Activated T-cell treated with anti-CD3 and anti-CD28 coated beads, Interleukin-2, amount 50 U/mL, for 48 hours (primary cell): ENCODE measurements at regions not wholly inside any gene's neighbourhood (a gene's known extent, or its start where the extent isn't known, plus 50 kb on each side); places are given as distances from the start of the nearest gene placed in this dataset.
"Not testable (repeated sequence)": the region's sequence is repeated elsewhere in the genome, so short reads cannot be mapped to it uniquely, and the experiment has no call there.

Source experiments
- DNase-seq, 2 experiments: peaks; one replicate each; pipeline ENCODE4 v3.0.0-alpha.2; 2020

DNA sequence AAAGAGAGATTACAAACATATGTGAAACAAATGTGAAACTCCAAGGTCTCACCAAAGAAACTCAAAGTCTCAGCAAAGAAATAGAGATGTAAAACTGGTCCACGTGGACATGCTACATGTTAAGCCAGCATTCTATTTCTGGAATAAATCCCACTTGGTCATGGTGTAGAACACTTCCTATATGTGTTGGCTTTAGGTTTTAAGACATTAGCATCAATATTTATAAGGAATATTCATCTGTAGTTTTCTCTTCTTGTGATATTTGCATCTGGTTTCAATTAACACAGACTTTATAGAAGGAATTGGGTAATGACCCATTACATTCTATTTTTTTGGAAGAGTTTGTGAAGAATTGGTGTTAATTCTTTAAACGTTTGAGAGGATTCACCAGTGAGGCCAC, 133.1 kb downstream of the COPS8 start:
- DNase-seq, result no peak

DNA sequence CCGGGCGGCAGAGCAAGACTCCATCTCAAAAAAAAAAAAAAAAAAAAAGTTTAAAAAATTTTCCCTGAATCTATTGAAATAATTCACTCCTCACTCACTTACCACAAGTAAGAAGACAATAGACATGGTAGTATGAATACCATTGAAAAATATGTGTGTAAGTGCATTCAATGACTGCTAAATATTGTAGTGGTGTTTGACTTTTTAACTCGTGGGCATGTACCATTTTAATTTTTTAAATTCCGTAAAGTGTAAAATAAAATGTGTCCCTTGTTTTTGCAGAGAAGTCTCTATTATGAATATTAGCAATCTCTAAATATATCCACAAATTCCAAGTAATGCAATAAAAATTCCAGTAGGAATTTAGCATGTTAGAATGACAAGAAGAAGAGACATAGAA, 134.1 kb downstream of the COPS8 start:
- no peak for DNase-seq

DNA sequence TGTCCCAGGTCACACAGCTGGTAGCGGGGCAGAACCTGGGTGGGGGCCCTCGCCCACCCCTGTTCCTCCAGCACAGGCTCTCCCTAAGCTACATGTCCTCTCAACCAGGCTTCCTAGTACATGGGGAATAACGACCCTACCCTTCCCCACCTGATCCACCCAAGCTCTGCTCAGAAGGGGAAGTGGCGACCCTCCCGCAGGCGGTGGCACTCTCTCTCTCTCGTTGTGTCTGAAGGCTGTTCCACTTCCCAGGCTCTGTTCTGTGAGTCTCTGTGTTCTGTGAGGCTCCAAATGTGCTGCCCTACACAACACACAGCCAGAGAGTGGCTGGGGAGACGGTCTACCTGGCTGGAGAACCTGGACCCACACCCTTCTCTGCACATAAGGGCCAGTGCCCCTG, 135.8 kb downstream of the COPS8 start:
- no peak for DNase-seq

DNA sequence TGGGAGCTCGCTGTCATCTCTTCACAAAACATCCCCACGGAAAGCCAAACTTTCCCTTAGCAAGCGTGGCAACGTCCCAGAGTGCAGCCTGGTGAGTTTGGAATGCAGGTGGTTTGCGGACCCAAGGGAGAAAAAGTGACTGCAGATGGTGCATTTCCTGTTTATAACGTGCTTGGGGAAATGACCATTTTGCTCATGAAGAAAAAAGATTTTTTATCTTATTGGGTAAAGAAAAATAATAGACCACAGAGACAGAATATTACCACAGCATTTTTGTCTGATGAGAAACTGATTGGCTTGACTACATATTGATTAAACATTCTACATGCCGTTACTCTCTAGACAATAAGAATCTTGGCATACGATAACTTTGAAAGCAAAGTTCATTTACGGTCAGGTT, 136.5 kb downstream of the COPS8 start:
- DNase-seq, result no peak

DNA sequence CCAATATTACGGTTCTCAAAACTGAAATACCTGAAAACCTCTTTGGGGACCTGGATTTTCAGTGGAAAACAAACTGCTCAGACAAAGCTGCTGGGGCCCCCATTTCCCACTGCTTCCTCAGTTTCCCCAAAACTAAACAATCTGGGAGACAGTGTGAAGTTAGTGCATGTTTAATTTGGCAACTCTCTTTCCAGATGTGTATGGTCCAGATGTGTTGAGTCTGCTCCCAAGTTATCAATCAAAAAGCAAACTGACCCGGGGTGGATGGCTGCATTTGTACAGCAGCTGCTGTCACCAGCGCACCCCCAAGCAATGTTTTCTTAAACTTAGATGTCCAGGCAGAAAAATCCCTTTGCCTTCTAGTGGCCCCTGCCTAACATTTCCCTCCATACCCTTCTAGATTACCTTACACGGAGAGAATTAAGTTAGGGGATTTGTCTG, 136.9 kb downstream of the COPS8 start:
- no peak for DNase-seq

DNA sequence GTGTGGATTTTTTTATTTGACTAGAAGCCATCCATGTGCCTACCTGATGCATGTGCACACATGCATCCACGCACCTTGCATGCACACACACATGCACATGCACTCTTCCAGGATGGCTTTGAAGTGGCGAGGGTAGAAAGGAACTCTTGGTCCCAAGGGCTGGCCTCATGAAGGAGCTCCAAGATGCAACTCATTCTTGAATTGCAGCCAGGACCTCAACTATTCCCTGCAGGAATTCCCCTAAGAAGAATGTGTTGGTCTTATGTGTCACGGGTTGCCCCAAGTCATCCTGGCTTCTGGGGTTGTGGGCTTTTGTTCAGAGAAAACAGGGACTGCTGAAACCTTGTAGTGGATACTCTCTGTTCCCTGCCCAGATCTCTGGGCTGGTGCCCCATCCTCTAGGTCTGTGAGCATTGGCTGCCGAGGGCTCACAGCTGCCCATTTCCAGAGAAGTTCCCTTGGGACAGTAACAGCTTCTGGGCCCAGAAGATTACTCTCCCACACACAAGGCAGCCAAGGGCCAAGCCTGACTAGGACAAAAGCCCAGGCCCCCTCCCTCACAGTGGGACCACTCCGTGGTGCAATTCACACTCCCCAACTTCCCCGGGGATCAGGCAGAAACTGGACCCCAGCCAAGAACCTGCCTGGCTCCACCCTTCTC, 137.6 kb downstream of the COPS8 start:
- no peak for DNase-seq

DNA sequence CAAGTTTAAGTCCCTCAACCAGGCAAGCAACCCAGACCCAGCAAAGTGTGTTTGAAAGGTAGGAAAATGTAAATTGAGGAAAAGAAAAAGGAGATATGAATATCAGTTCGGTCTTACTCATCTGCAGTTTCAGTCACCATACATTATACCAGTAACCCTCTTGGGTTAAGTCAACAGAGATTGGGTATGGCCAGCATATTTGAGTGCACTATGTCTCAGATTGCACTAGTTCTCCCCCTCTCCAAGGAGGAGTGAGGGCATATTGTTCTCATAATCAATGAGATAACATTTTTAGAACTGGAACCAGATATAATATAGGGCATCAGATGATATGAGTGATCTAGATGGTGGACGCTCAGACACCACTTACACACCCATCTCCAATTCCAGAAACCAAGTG, 141.5 kb downstream of the COPS8 start:
- DNase-seq, result no peak

DNA sequence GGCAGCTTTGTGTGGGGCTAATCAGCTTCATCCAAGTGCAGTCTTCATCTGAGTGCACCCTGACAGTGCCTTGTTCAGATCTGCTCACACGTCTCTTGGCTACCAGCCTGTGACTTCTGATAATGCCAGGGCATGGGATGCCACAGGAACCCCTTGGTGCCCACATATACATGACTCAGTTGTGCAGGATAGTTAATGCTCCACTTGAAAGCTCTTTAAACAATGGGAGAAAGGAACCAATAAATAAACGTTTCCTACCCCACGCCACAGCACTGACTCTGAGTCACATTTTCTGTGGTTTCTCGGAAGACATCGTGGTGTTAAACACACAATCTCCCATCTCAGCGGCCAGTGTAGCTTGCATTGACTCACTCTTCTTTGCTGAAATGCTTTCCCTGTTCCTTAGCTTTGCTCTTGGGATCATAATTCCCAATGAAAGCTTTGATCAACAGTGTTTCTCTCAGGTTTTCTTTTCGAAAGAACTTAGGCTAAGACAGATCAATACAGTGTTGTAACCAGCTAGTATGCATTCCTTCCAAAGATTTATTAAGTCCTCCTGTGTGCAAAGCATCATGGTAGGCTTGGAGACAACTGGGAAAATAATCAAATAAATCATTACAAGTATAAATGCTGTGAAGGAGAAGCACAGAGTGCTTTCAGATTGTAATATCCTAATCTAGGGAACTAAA, 142.0 kb downstream of the COPS8 start:
- peak; percentile 40 to 51 for DNase-seq

DNA sequence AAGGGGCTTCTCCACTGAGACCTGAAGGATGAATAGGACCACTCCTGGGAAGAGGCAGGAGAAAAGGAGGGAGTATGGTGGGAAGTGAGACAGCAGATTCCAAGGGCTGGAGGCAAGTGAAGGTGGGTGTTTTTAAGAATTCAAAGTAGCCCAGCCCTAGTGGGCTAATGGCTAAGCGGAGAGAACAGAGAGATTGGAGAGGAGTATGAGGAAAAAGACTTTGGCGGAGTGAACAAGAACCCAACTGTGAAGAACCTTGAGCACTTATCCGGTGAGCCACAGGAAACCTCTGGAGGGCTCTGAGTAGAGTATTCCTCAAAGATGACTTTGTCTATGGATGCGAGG, 142.6 kb downstream of the COPS8 start:
- no peak for DNase-seq

DNA sequence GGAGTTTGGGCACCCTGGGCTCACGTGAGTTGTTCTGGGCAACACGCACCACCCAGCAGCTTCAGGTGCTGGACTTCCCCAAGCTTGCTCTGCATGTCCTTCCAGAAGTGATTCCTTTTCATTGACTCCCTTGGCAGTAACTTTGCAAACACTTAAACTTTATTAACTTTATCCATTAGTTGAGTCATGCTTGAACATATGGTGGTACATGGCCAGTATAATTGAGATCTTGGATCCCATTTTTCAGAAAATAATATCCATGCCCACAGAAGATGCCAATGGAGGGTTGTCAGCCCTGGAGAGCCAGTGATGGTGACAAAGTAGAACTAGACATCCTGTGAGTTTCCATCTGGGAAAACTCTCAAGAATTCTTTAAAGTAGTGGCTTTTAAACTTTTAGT, 144.2 kb downstream of the COPS8 start:
- no peak for DNase-seq

DNA sequence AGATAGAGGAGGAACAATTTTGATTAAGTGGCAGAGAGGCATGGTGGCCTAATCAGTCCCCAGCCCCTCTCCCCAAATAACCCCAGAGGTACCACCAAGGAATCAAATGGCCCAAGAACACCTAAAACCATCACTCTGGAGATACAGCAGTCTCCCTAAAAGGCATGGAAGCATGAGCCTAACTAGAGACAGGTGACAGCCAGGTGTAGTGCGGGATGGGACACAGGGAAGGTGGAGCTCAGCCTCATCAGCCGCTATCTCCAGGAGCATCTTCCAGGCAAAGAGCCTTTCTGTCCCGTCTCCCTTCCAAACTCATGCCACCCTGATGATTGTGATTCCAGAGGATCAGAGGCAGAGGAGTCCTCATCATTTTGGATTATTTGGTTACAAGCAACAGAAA, 144.7 kb downstream of the COPS8 start:
- DNase-seq, result no peak

DNA sequence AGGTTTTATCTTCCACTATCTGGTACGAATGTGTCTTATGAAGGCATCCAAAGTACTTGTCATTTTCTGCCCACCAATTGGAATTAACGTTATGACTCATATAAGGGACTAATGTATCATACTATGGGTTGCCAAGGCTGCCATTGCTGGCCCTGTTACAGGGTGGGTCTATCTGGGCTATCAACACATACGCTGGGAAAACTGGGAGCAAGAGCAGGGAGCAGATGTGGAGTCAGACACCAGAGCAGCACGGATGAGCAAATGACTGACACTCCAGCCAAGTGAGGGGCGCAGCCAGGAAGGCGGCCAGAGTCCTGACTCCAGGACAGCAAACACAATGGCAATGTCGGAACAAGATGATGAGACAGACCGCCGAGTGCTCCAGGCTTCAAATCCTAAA, 145.9 kb downstream of the COPS8 start:
- DNase-seq, result no peak

DNA sequence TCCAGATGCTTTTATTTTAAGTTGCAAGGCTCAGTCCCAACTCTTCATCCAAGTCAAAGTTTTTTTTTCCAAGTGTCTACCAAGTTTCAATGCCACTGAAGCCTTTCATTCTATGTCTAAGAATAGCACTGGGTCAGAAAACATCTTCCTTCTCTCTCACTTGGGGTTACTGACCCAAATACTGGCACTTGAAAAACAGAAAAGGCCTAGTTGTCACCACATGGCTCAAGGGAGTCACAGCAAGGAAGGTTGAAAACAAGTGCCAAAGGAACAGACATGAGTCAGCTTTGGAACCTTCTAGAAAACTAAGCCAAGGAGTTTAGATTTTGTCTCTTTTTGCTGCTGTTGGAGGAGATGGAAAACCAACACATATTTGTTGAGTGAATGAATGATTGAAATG, 146.5 kb downstream of the COPS8 start:
- no peak for DNase-seq

DNA sequence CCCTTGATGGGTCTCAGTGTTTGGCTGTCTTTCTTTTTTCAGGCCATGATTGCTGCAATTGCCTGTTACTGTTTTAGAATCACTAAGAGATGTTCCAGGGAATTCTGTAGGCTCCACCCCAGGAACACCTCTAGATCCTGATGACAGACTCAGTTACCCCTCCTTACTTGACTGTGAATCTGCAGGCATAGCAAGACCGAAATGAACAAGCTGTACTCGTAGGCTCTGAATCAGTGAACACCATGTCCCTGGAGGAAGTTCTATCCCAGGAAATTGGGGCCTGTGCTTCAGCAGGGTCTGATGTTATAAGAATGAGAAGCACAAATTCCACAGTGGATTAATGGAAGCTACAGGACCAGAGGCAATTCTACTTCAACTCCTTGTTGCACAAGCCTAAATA, 148.6 kb downstream of the COPS8 start:
- DNase-seq, result no peak

DNA sequence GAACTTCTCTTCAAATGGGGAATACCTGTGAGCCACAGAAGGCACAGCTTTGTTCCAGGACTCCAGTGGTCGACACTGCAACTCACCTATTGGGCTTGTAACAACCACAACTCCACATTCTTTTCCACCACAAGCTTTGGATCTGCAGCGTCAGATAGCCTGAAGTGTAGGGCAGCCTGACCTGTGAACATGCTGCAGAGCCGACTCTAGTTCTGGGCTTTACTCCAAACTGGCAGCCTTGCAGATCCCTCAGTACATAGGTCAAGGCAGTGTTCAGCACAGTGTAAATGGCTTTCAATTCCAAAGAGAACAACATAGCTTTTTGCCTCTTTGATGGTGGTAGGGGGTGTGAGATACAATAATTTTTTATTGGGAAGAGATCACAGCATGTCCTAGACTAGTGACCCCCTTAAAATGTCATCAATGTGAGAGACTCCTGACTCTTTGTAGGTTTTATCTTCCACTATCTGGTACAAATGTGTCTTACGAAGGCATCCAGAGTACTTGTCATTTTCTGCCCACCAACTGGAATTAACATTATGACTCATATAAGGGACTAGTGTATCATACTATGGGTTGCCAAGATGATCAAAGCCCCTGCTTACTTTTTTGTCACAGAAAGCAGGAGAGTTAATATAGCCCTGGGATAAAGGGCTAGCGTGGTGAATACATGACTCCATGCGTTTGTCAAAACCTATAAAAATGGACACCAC, 149.8 kb downstream of the COPS8 start:
- DNase-seq, result no peak

DNA sequence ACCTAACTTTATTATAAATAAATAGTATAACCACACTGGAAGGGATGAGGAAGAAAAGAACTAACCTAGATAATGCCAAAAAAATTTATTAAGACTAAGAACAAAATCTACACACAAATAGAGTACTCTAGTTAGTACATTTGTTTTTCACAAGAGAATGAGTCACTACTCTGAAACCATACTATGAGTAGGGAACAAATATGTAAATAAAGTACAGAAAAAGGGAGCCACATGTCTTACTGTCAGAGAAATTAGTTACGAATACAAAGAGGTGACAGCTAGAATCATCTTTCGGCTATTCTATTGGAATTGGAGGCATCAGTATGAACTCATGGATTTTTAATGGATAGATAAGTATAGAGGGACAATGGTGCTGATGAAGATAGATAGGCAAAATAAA, 150.5 kb downstream of the COPS8 start:
- DNase-seq, result no peak

DNA sequence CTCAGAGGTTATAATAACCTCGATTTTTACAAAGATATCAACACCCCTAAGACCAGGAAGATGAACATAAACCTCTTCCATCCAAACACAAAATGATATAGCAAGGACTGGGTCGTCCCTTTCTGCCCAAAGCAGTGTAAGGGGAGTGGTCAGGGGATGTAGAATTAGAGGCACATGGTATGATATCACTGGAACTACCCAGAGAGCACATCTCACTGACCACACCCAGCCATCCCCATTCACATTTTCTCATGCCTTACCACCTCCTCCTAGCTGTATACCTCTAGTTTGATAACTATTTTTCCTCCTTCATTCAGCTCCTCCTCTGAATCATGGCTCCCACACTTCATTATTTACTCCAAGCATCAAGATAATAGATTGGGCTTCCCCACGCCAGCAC, 152.6 kb downstream of the COPS8 start:
- no peak for DNase-seq

DNA sequence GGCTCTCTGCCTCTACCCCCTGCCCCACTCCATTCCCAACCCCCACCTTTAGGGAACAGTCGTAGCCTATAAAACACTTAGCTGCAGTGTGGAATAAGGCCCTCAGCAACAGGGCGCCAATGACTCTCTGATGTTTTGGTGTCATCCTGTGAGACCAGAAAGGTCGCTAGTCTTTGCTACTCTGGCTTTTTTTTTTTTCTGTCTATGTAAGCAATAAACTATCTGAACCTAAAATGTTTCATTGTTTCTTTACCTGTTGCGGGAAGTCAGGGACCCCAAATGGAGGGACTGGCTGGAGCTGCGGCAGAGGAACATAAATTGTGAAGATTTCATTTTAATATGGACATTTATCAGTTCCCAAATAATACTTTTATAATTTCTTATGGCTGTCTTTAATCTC, 154.6 kb downstream of the COPS8 start:
- DNase-seq, result no peak

DNA sequence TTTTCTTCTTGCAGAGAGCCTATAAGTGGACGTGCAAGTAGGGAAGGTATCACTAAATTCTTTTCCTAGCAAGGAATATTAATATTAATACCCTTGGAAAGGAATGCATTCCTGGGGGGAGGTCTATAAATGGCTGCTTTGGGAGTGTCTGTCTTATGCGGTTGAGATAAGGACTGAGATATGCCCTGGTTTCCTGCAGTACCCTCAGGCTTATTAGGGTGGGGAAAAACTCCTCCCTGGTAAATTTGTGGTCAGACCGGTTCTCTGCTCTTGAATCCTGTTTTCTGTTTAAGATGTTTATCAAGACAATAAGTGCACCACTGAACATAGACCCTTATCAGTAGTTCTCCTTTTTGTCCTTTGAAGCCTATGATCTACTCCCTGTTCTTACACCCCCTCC, 155.2 kb downstream of the COPS8 start:
- not testable (repeated sequence) for DNase-seq

DNA sequence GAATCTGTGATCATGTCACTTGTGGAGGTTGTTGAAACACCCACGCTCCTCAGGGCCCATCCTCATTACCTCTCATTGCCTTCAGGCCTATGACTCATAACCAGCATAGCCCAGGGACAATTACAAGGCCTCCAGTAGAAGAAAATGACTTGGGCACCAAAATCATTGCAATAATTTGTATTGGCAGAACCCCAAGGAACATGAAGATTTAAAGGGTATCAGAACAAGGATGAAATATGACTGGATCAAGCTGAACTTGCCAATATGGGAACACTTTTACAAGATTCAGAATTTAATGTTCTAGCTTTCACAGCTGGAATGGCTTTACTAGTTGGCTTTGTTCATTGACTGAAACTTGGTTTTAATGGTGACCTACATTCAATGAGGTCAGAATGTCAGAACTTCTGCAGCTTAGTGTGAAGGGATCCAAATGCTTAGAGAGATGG, 156.4 kb downstream of the COPS8 start:
- no peak for DNase-seq

DNA sequence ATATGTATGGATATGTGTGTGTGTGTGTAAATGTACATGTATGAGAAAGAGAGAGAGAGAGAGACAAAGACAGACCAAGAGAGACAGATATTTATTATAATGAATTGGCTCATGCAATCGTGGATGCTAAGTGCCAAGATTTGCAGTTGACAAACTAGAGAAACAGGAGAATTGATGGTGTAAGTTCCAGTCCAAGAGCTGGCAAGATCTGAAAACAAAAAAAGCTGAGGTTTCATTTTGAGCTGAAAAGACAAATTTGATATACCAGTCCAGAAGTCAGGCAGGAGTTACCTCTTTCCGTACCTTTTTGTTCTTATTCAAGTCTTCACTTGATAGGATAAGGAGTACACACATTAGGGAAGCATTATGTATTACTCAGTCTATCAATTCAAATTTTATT, 157.8 kb downstream of the COPS8 start:
- no peak for DNase-seq

DNA sequence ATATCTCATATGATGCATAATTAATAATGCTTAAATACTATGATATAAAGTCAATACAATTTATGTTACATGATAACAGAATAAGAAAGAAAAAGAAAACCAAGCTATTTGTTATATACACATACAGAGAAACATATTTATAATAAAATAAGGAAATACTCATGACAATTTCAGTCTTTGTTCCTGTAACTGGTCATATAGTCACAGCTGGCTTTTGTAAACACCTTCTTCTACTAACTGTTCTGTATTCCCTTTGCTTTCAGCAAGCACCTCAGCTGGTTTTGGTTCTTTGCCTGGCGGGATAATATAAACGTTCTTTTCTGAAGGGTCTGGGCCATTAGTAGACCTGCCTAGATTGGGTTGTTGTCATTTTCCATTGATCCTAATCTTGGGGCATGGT, 158.5 kb downstream of the COPS8 start:
- DNase-seq, result no peak

DNA sequence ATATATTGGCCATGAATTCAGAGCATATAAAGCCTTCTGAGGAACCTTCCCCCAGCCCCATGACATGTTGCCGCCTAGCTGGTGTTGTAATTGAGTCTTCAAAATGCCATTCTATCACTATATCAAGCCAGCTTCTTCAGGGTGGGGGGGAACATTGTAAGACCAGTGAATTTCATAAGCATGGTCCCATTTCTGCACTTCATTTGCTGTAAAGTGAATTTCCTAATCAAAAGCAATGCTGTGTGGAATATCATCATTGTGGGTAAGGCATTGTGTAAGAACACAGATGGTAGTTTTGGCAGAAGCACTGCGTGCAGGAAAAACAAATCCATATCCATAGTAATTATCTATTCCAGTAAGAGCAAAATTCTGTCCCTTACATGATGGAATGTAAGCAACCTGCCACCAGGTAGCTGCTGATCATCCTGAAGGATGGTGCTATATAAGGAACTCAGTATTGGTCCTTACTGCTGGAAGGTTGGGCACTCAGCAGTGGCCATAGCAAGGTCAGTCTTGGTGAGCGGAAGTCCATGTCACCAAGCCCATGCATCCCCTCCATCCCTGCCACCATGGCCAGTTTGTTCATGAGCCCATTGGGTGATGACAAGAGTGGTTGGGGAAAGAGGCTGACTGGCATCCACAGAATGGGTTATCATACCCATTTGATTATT, 159.4 kb downstream of the COPS8 start:
- DNase-seq, result no peak

DNA sequence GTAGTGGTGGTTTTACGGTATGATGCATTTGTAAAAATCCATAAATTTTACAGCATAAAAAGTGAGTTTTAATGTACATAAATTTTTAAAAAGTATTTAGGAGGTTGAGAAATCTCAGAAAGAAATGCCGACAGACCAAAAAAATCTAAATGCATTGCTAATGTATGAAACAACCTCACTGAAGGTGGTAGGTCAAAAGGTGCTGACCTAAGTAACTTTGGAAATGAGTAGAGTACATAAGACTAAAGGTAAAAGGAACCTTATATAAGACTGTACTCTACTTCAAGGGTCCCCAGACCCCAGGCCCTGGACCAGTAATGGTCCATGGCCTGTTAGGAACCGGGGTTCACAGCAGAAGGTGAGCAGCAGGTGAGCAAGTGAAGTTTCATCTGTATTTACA, 163.4 kb downstream of the COL6A3 start:
- DNase-seq, result no peak
